Vagina (tissue), 2 donors: ENCODE measurements at regions not wholly inside any gene's neighbourhood (a gene's known extent, or its start where the extent isn't known, plus 50 kb on each side); places are given as distances from the start of the nearest gene placed in this dataset.

Experiments
- CTCF ChIP-seq, 3 experiments: fragments of 450-650 bp in 2 of 3; fragments of 200-600 bp in 1 of 3; sonication (generic) in 1 of 3; IDR thresholded peaks; one replicate each; pipeline ENCODE4 v1.5.1; 2017 to 2019; ENCODE audit warnings: antibody characterized with exemption in 3 of 3, mild to moderate bottlenecking in 2 of 3, moderate library complexity in 2 of 3
- POLR2A ChIP-seq, 2 donors: fragments of 450-650 bp; IDR thresholded peaks; one replicate each; pipeline ENCODE4 v1.6.1; 2017; ENCODE audit warnings: antibody characterized with exemption in 2 of 2, mild to moderate bottlenecking in 2 of 2, moderate library complexity in 2 of 2
- POLR2AphosphoS5 ChIP-seq, 2 donors: sonication (generic); formaldehyde crosslinking; IDR thresholded peaks; one replicate each; pipeline ENCODE4 v1.9.0; 2017; ENCODE audit warnings: antibody characterized with exemption in 2 of 2, mild to moderate bottlenecking in 2 of 2, low read depth in 1 of 2; ENCODE audit not compliant: insufficient read depth in 1 of 2

GRCh38 chr15:95996494-95996893 lies 334.0 kb upstream of the NR2F2 start:
- TF ChIP-seq CTCF (IDR thresholded peaks at IDR 0.05) (no peak), POLR2A (IDR thresholded peaks at IDR 0.05) (no peak), POLR2AphosphoS5 (IDR thresholded peaks at IDR 0.05; ENCODE audit: insufficient read depth in 1 of 2, low read depth in 1 of 2) (no peak)
